Progenitor cell of endocrine pancreas (in vitro differentiated cells): ENCODE measurements at regions not wholly inside any gene's neighbourhood (a gene's known extent, or its start where the extent isn't known, plus 50 kb on each side); places are given as distances from the start of the nearest gene placed in this dataset.

Experiments used
- DNase-seq: peaks from one replicate; pipeline ENCODE4 v3.0.0; 2021; ENCODE audit warnings: low spot score; ENCODE audit not compliant: unreplicated experiment
- H3K27ac Mint-ChIP-seq: 2 replicates; pipeline ENCODE4 v1.8.0; 2021; ENCODE audit warnings: mild to moderate bottlenecking, moderate library complexity, mixed read lengths
- H3K27me3 Mint-ChIP-seq: 2 replicates; pipeline ENCODE4 v1.8.0; 2021; ENCODE audit warnings: mixed read lengths
- H3K36me3 Mint-ChIP-seq: 2 replicates; pipeline ENCODE4 v1.8.0; 2022; ENCODE audit warnings: mixed read lengths; ENCODE audit not compliant: insufficient read depth
- H3K4me1 Mint-ChIP-seq: 2 replicates; pipeline ENCODE4 v1.8.0; 2021; ENCODE audit warnings: low read depth, mixed read lengths
- H3K4me3 Mint-ChIP-seq: 2 replicates; pipeline ENCODE4 v1.8.0; 2021; ENCODE audit warnings: low read depth, mild to moderate bottlenecking, moderate library complexity, mixed read lengths
- H3K9me3 Mint-ChIP-seq: 2 replicates; pipeline ENCODE4 v1.8.0; 2021; ENCODE audit warnings: low read depth, mixed read lengths
- TF ChIP-seq, protein P1 (sequence below): fragments of 200-600 bp; sonication (generic); IDR thresholded peaks from one replicate; pipeline ENCODE4 v1.5.0; 2021; ENCODE audit warnings: antibody characterized with exemption, mild to moderate bottlenecking; ENCODE audit not compliant: unreplicated experiment

- Mint-ChIP-seq H3K27me3 (peaks cover 3% of the 10 kb centered on the region), H3K4me3 (no peak overlapping the region), H3K4me1 (peaks cover 34% of the 10 kb centered on the region), H3K27ac (no peak overlapping the region), H3K36me3 (no peaks in the 10 kb centered on the region), H3K9me3 (no peaks in the 10 kb centered on the region)
- TF ChIP-seq, protein P1, sequence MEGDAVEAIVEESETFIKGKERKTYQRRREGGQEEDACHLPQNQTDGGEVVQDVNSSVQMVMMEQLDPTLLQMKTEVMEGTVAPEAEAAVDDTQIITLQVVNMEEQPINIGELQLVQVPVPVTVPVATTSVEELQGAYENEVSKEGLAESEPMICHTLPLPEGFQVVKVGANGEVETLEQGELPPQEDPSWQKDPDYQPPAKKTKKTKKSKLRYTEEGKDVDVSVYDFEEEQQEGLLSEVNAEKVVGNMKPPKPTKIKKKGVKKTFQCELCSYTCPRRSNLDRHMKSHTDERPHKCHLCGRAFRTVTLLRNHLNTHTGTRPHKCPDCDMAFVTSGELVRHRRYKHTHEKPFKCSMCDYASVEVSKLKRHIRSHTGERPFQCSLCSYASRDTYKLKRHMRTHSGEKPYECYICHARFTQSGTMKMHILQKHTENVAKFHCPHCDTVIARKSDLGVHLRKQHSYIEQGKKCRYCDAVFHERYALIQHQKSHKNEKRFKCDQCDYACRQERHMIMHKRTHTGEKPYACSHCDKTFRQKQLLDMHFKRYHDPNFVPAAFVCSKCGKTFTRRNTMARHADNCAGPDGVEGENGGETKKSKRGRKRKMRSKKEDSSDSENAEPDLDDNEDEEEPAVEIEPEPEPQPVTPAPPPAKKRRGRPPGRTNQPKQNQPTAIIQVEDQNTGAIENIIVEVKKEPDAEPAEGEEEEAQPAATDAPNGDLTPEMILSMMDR = no peak
- DNase-seq = no peak
Observed at GRCh38 chr10:59557642-59558041, 152.0 kb downstream of the SLC16A9 start.

- peaks cover 34% of the 10 kb centered on the region for H3K4me1 Mint-ChIP-seq
- TF ChIP-seq, protein P1 = no peak
- peaks cover 3% of the 10 kb centered on the region for H3K27me3 Mint-ChIP-seq
- no peak overlapping the region for H3K4me3 Mint-ChIP-seq
- H3K27ac Mint-ChIP-seq = peak overlapping the region; percentile 31
- H3K36me3 Mint-ChIP-seq = no peaks in the 10 kb centered on the region
- no peaks in the 10 kb centered on the region for H3K9me3 Mint-ChIP-seq
- no peak for DNase-seq
Observed at GRCh38 chr10:59557052-59557451, 152.6 kb downstream of the SLC16A9 start.

GRCh38 chr10:59553162-59553900 is 156.3 kb downstream of the SLC16A9 start:
- H3K4me1 Mint-ChIP-seq = peaks cover 9% of the 10 kb centered on the region
- no peaks in the 10 kb centered on the region for H3K36me3 Mint-ChIP-seq
- TF ChIP-seq, protein P1 = no peak
- H3K4me3 Mint-ChIP-seq = no peak overlapping the region
- no peaks in the 10 kb centered on the region for H3K27me3 Mint-ChIP-seq
- no peak overlapping the region for H3K27ac Mint-ChIP-seq
- H3K9me3 Mint-ChIP-seq = no peaks in the 10 kb centered on the region
- no peak for DNase-seq

DNA sequence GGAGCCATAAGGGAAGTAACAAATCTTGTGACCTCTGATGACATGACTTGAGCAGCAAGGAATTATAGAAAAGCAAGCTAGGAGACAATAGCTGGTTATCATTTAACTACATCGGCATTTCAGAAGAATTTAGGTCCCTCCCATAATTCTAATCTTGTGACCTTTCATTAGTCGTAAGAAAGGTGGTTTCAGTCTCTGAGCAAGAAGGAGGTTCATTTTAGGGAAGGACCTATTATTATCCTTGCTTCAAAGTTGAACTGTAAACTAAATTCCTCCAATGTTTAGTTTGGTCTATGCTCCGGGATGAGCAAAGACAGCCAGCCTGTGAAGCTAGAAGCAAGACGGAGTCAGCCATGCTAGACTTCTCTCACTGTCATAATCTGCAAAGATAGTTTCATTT is 159.6 kb downstream of the SLC16A9 start:
- H3K27ac Mint-ChIP-seq = no peak overlapping the region

GRCh38 chr10:59538623-59539022 is 171.0 kb downstream of the SLC16A9 start:
- Mint-ChIP-seq H3K36me3 (no peaks in the 10 kb centered on the region), H3K27ac (no peak overlapping the region), H3K4me1 (no peaks in the 10 kb centered on the region), H3K9me3 (peaks cover 2% of the 10 kb centered on the region), H3K27me3 (no peaks in the 10 kb centered on the region), H3K4me3 (no peak overlapping the region)
- no peak for DNase-seq
- TF ChIP-seq, protein P1 = no peak

More for the DNA sequence above, 159.6 kb downstream of the SLC16A9 start:
- DNase-seq = no peak
- H3K27me3 Mint-ChIP-seq = no peaks in the 10 kb centered on the region
- TF ChIP-seq, protein P1 = no peak
- no peaks in the 10 kb centered on the region for H3K9me3 Mint-ChIP-seq
- H3K4me1 Mint-ChIP-seq = no peaks in the 10 kb centered on the region
- H3K36me3 Mint-ChIP-seq = no peaks in the 10 kb centered on the region
- H3K4me3 Mint-ChIP-seq = no peak overlapping the region
